ENCODE measurements at regions not wholly inside any gene's neighbourhood (a gene's known extent, or its start where the extent isn't known, plus 50 kb on each side); places are given as distances from the start of the nearest gene placed in this dataset.

DNA sequence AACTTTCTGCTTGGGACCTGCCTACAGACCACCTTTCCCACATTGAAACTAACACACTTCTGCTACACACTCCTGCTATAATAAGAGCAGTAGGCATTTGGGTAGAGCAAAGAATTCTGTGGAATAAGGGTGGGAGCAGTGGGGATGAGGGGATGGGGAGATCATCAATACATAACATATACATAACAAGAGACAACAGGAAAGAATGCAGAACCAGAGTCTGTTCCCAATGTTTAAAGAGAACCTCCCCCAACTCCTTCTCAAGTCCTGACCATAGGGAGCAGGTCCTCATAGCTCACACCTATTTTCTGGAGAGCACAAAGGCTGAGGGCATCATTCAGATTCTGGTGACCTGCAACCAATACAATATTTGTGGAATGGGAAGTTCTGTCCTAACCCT, 121.6 kb upstream of the BARHL2 start:
- Histone ChIP-seq H3K9me3 (ENCODE audit: insufficient read depth in 2 of 2, low read depth in 1 of 2, low read length in 1 of 2) (no peaks in the 10 kb centered on the region), H4K20me1 (replicated peaks in 1 of 2; ENCODE audit: control insufficient read depth in 1 of 2, insufficient read depth in 2 of 2, low read length in 2 of 2) (peaks cover 0 to 13% of the 10 kb centered on the region in 2 experiments), H3K4ac (replicated peaks; ENCODE audit: insufficient read length, low read depth, low read length) (no peak overlapping the region), H3K14ac (ENCODE audit: insufficient read length) (no peak overlapping the region), H4K8ac (ENCODE audit: extremely low read depth, insufficient read depth, low read length) (no peak overlapping the region), H3K23ac (ENCODE audit: insufficient read length) (no peak overlapping the region), H2BK20ac (ENCODE audit: low read length) (no peak overlapping the region), H2BK120ac (replicated peaks; ENCODE audit: low read depth, low read length) (no peak overlapping the region), H3K56ac (replicated peaks; ENCODE audit: insufficient read length, low read depth, low read length) (no peak overlapping the region), H2BK5ac (ENCODE audit: low read depth, low read length) (no peak overlapping the region), H2BK12ac (ENCODE audit: low read depth, low read length) (no peak overlapping the region), H2BK15ac (ENCODE audit: low read length) (no peak overlapping the region), H3K9ac (replicated peaks in 1 of 4; ENCODE audit: extremely low read depth in 1 of 4, low read depth in 3 of 4, low read length in 3 of 4) (no peak overlapping the region), H2AFZ (ENCODE audit: low read length) (no peak overlapping the region), H2AK5ac (ENCODE audit: low read depth, low read length) (no peak overlapping the region), H3K4me3 (ENCODE audit: extremely low read depth in 1 of 4, insufficient read depth in 2 of 4, low read depth in 3 of 4, low read length in 4 of 4) (peak overlapping the region in 1 of 4 experiments; percentile 31; a peak in 2 of 8 replicates), H3K4me1 (replicated peaks in 1 of 4; ENCODE audit: control insufficient read depth in 3 of 4, insufficient read depth in 4 of 4, low read length in 3 of 4) (peaks cover 12 to 40% (median 35%) of the 10 kb centered on the region in 4 experiments), H4K91ac (replicated peaks; ENCODE audit: insufficient read length, low read length) (no peak overlapping the region), H3K79me1 (ENCODE audit: low read depth, low read length) (no peaks in the 10 kb centered on the region), H3K4me2 (ENCODE audit: insufficient read depth in 1 of 2, low read depth in 2 of 2, low read length in 2 of 2) (peak overlapping the region; percentile 45 to 59; a peak in 3 of 4 replicates), H3K27me3 (replicated peaks in 1 of 4; ENCODE audit: control insufficient read depth in 3 of 4, extremely low read depth in 1 of 4, insufficient read depth in 3 of 4, low read length in 3 of 4) (peaks cover 55 to 93% (median 83%) of the 10 kb centered on the region in 4 experiments), H3K27ac (ENCODE audit: low read depth, low read length) (no peak overlapping the region), H3K18ac (ENCODE audit: extremely low read depth, low read length) (no peak overlapping the region), H4K5ac (ENCODE audit: insufficient read length, low read depth, low read length) (no peak overlapping the region), H3K36me3 (ENCODE audit: control insufficient read depth in 2 of 4, insufficient read depth in 4 of 4, low read length in 3 of 4) (peaks cover 0 to 3% (median 0%) of the 10 kb centered on the region in 4 experiments; a peak in 1 of 8 replicates), H3K23me2 (ENCODE audit: low read depth, low read length) (peaks cover 8% of the 10 kb centered on the region; the same call in 1 of the 2 replicates), H3K79me2 (ENCODE audit: control insufficient read depth in 1 of 2, insufficient read depth in 2 of 2, low read length in 2 of 2) (no peaks in the 10 kb centered on the region)
- POLR2A ChIA-PET (ENCODE audit: partially characterized antibody): interaction anchor here (0.6 to 1.5 kb wide), 8 partner anchors 12 to 183 kb away, joined by 3 to 5 read pairs (median 4); partner anchors contain the start of gene ZNF644
- peak; percentile 78 for FAIRE-seq
- CTCF ChIA-PET (ENCODE audit: partially characterized antibody): interaction anchor here (0.7 to 2.9 kb wide), 10 partner anchors 13 to 327 kb away, joined by 3 to 16 read pairs (median 6); partner anchors contain the start of gene BARHL2
- TF ChIP-seq EP300 (IDR thresholded peaks at IDR 0.05; ENCODE audit: borderline replicate concordance in 1 of 2, low read depth in 2 of 2, low read length in 2 of 2): no peak
- 0 out of 2 replicates have a peak, but pooled peaks have one; percentile 52 for TF ChIP-seq TEAD4 (IDR thresholded peaks at IDR 0.05; ENCODE audit: low read depth, low read length)
- no peak for TF ChIP-seq MAFK (IDR thresholded peaks at IDR 0.05; ENCODE audit: low read depth, low read length)
- no peak for TF ChIP-seq TAF7 (optimal IDR thresholded peaks at IDR 0.05; ENCODE audit: borderline replicate concordance, low read depth, low read length)
- peak; percentile 55 for TF ChIP-seq ASH2L (IDR thresholded peaks at IDR 0.05; ENCODE audit: low read length)
- no peak for TF ChIP-seq CHD1 (IDR thresholded peaks at IDR 0.05; ENCODE audit: low read depth, low read length)
- no peak for TF ChIP-seq RNF2 (IDR thresholded peaks at IDR 0.05; ENCODE audit: borderline replicate concordance, low read depth, low read length, missing control alignments, poor library complexity, severe bottlenecking)
- no peak for TF ChIP-seq RXRA (IDR thresholded peaks at IDR 0.05; ENCODE audit: insufficient read depth, low read depth, low read length)
- TF ChIP-seq SP4 (IDR thresholded peaks at IDR 0.05; ENCODE audit: low read length): no peak
- peak; percentile 55 for TF ChIP-seq SP1 (IDR thresholded peaks at IDR 0.05; ENCODE audit: low read depth, low read length)
- TF ChIP-seq POU5F1 (IDR thresholded peaks at IDR 0.05; ENCODE audit: low read depth, low read length): 0 out of 2 replicates have a peak, but pooled peaks have one; percentile 30
- DNase-seq (ENCODE audit: low read depth in 1 of 2, low spot score in 2 of 2): no peak

All from H1 (cell line).